SK-N-MC (cell line): ENCODE measurements at regions not wholly inside any gene's neighbourhood (a gene's known extent, or its start where the extent isn't known, plus 50 kb on each side); places are given as distances from the start of the nearest gene placed in this dataset.

Source experiments
- DNase-seq: peaks from one replicate; pipeline ENCODE4 v3.0.0-alpha.2; 2011; ENCODE audit warnings: low read depth, low spot score
- H3K27ac ChIP-seq: fragments of 200-600 bp; sonication (generic); 2 replicates; pipeline ENCODE4 v1.5.1; 2016; ENCODE audit warnings: mixed run types
- H3K36me3 ChIP-seq: fragments of 200-600 bp; sonication (generic); 2 replicates; pipeline ENCODE4 v1.6.1; 2017; ENCODE audit warnings: antibody characterized with exemption, low read length, mixed read lengths; ENCODE audit not compliant: insufficient read depth
- H3K4me3 ChIP-seq: fragments of 200-600 bp; sonication (generic); 2 replicates; pipeline ENCODE4 v1.5.1; 2016
- H3K9ac ChIP-seq: fragments of 200-600 bp; sonication (generic); 2 replicates; pipeline ENCODE4 v1.8.0; 2017; ENCODE audit warnings: mixed run types, mixed read lengths; ENCODE audit not compliant: insufficient read length
- H3K9me3 ChIP-seq: fragments of 200-600 bp; sonication (generic); 2 replicates; pipeline ENCODE4 v1.6.1; 2017; ENCODE audit warnings: low read depth, mild to moderate bottlenecking, antibody characterized with exemption, low read length, moderate library complexity, mixed read lengths
- EZH2 ChIP-seq: fragments of 200-600 bp; sonication (generic); IDR thresholded peaks from one replicate; pipeline ENCODE4 v1.6.1; 2017; ENCODE audit warnings: antibody characterized with exemption
- FOXP2 ChIP-seq: optimal IDR thresholded peaks from 2 replicates; pipeline ENCODE3; 2011; ENCODE audit warnings: mild to moderate bottlenecking, moderate library complexity; ENCODE audit not compliant: insufficient read depth; ENCODE audit errors: extremely low read length, control extremely low read depth
- POLR2AphosphoS5 ChIP-seq: IDR thresholded peaks from 2 replicates; pipeline ENCODE4 v1.6.1; 2012; ENCODE audit warnings: mild to moderate bottlenecking, low read depth, low read length, borderline replicate concordance

GRCh38 chr1:235925016-235925415 is 58.3 kb upstream of the LYST start:
- H3K36me3 ChIP-seq, result no peaks in the 10 kb centered on the region
- no peak overlapping the region for H3K27ac ChIP-seq
- DNase-seq, result no peak
- no peak overlapping the region for H3K4me3 ChIP-seq
- TF ChIP-seq EZH2, result no peak
- TF ChIP-seq FOXP2, result no peak
- no peak for TF ChIP-seq POLR2AphosphoS5
- H3K9me3 ChIP-seq, result no peaks in the 10 kb centered on the region
- no peak overlapping the region for H3K9ac ChIP-seq

GRCh38 chr1:235923466-235924021 is 56.8 kb upstream of the LYST start:
- no peak for DNase-seq
- no peak overlapping the region for H3K4me3 ChIP-seq
- H3K36me3 ChIP-seq, result no peaks in the 10 kb centered on the region
- no peak overlapping the region for H3K9ac ChIP-seq
- TF ChIP-seq FOXP2, result no peak
- TF ChIP-seq EZH2, result no peak
- TF ChIP-seq POLR2AphosphoS5, result no peak
- H3K9me3 ChIP-seq, result no peaks in the 10 kb centered on the region
- peak overlapping the region; percentile 17; the same call in 1 of the 2 replicates for H3K27ac ChIP-seq

- Histone ChIP-seq H3K27ac (peak overlapping the region; percentile 97), H3K9me3 (no peaks in the 10 kb centered on the region), H3K36me3 (no peaks in the 10 kb centered on the region), H3K9ac (peak overlapping the region; percentile 51), H3K4me3 (peak overlapping the region; percentile 65; the same call in 1 of the 2 replicates)
- DNase-seq, result no peak
- TF ChIP-seq EZH2, result no peak
- no peak for TF ChIP-seq POLR2AphosphoS5
- no peak for TF ChIP-seq FOXP2
Measured at GRCh38 chr1:235920596-235921375, 54.1 kb upstream of the LYST start.

- Histone ChIP-seq H3K27ac (peak overlapping the region; percentile 97), H3K9ac (peak overlapping the region; percentile 51)
- DNase-seq, result no peak
Measured at GRCh38 chr1:235919833-235920441, 53.2 kb upstream of the LYST start.

GRCh38 chr1:235919127-235919832 is 52.6 kb upstream of the LYST start:
- Histone ChIP-seq H3K9ac (peak overlapping the region; percentile 55), H3K4me3 (peak overlapping the region; percentile 65), H3K36me3 (no peaks in the 10 kb centered on the region), H3K27ac (peak overlapping the region; percentile 97), H3K9me3 (no peaks in the 10 kb centered on the region)
- no peak; the same call in 1 of the 2 replicates for TF ChIP-seq POLR2AphosphoS5
- no peak for TF ChIP-seq EZH2
- TF ChIP-seq FOXP2, result no peak
- no peak for DNase-seq

More at GRCh38 chr1:235919833-235920441, 53.2 kb upstream of the LYST start:
- no peak for TF ChIP-seq FOXP2
- TF ChIP-seq EZH2, result no peak
- Histone ChIP-seq H3K36me3 (no peaks in the 10 kb centered on the region), H3K9me3 (no peaks in the 10 kb centered on the region), H3K4me3 (peak overlapping the region; percentile 65)

- H3K27ac ChIP-seq, result peak overlapping the region; percentile 97
- TF ChIP-seq POLR2AphosphoS5 (no peak), EZH2 (no peak), FOXP2 (no peak)
- DNase-seq, result no peak
- no peaks in the 10 kb centered on the region for H3K9me3 ChIP-seq
- H3K9ac ChIP-seq, result peak overlapping the region; percentile 55
- no peak overlapping the region for H3K4me3 ChIP-seq
- no peaks in the 10 kb centered on the region for H3K36me3 ChIP-seq
Measured at GRCh38 chr1:235918465-235918864, 51.8 kb upstream of the LYST start.

GRCh38 chr1:235918032-235918431 is 51.3 kb upstream of the LYST start:
- no peak for TF ChIP-seq POLR2AphosphoS5
- no peak for TF ChIP-seq FOXP2
- no peak for TF ChIP-seq EZH2
- H3K27ac ChIP-seq, result peak overlapping the region; percentile 97
- H3K9me3 ChIP-seq, result no peaks in the 10 kb centered on the region
- peak overlapping the region; percentile 54 for H3K9ac ChIP-seq
- H3K4me3 ChIP-seq, result no peak overlapping the region; the same call in 1 of the 2 replicates
- no peaks in the 10 kb centered on the region for H3K36me3 ChIP-seq
- DNase-seq, result no peak

GRCh38 chr1:235917267-235917811 is 50.6 kb upstream of the LYST start:
- DNase-seq, result peak; percentile 98

More at GRCh38 chr1:235917267-235917811, 50.6 kb upstream of the LYST start:
- no peaks in the 10 kb centered on the region for H3K9me3 ChIP-seq
- H3K27ac ChIP-seq, result peak overlapping the region; percentile 97
- peak; percentile 86 for TF ChIP-seq FOXP2
- TF ChIP-seq EZH2, result no peak
- peak; percentile 58 for TF ChIP-seq POLR2AphosphoS5
- peak overlapping the region; percentile 63 for H3K4me3 ChIP-seq
- no peaks in the 10 kb centered on the region for H3K36me3 ChIP-seq
- H3K9ac ChIP-seq, result peak overlapping the region; percentile 30
